Thyroid gland (tissue), 4 donors: ENCODE measurements at regions not wholly inside any gene's neighbourhood (a gene's known extent, or its start where the extent isn't known, plus 50 kb on each side); places are given as distances from the start of the nearest gene placed in this dataset.
A peak's percentile ranks its signal among the peaks of the same experiment; 100 is the strongest.

Source experiments
- DNase-seq, 2 donors: peaks; one replicate each; pipeline ENCODE4 v3.0.0-alpha.2; 2019
- H3K27ac ChIP-seq, 3 donors: fragments of 200-600 bp; sonication (generic); 1 replicate in 2 of 3; 2 replicates in 1 of 3; pipeline ENCODE4 v1.5.1; 2016 to 2019; ENCODE audit warnings: mild to moderate bottlenecking in 1 of 3, moderate library complexity in 1 of 3
- H3K27me3 ChIP-seq: fragments of 200-600 bp; sonication (generic); one replicate; pipeline ENCODE4 v1.5.1; 2019
- H3K36me3 ChIP-seq, 2 donors: fragments of 200-600 bp; sonication (generic); one replicate each; pipeline ENCODE4 v1.5.1; 2016 to 2019
- H3K4me1 ChIP-seq, 2 donors: fragments of 200-600 bp; sonication (generic); one replicate each; pipeline ENCODE4 v1.5.1; 2017 to 2019
- H3K4me3 ChIP-seq, 3 donors: fragments of 200-600 bp; sonication (generic); replicated peaks in 1 of 3; 1 replicate in 2 of 3; 2 replicates in 1 of 3; pipeline ENCODE4 v1.5.1; 2016; ENCODE audit warnings: mild to moderate bottlenecking in 1 of 3
- H3K9me3 ChIP-seq: fragments of 200-600 bp; sonication (generic); one replicate; pipeline ENCODE4 v1.5.1; 2017
- POLR2A ChIP-seq, 2 donors: fragments of 450-650 bp; IDR thresholded peaks; one replicate each; pipeline ENCODE4 v1.6.1; 2017; ENCODE audit warnings: antibody characterized with exemption in 2 of 2, mild to moderate bottlenecking in 2 of 2, moderate library complexity in 1 of 2
- WGBS, 2 donors: methylation state at CpG; one replicate each; pipeline ENCODE4 v1.1.5; 2017; 5-methylcytosine and 5-hydroxymethylcytosine counted together
- intact Hi-C: fragments of 100-400 bp; cut with DNase I; formaldehyde crosslinking; loops from one replicate; pipeline ENCODE4 v1.15.1; 2023
- TF ChIP-seq, protein P1 (sequence below), 6 experiments: fragments of 200-600 bp in 3 of 6; fragments of 450-650 bp in 3 of 6; sonication (generic) in 3 of 6; IDR thresholded peaks; one replicate each; pipeline ENCODE4 v1.5.1; 2016 to 2019; ENCODE audit warnings: antibody characterized with exemption in 6 of 6, mild to moderate bottlenecking in 2 of 6, inconsistent platforms in 1 of 6, moderate library complexity in 1 of 6

- Histone ChIP-seq H3K36me3 (no peaks in the 10 kb centered on the region), H3K27me3 (no peaks in the 10 kb centered on the region), H3K9me3 (no peaks in the 10 kb centered on the region), H3K27ac (no peak overlapping the region), H3K4me3 (no peak overlapping the region), H3K4me1 (no peaks in the 10 kb centered on the region)
- no peak for DNase-seq
- 93 to 95% methylated on average over 1 of the region's 1 CpG for WGBS, 2 donors
- no peak for TF ChIP-seq POLR2A (IDR thresholded peaks at IDR 0.05)
- TF ChIP-seq, protein P1, sequence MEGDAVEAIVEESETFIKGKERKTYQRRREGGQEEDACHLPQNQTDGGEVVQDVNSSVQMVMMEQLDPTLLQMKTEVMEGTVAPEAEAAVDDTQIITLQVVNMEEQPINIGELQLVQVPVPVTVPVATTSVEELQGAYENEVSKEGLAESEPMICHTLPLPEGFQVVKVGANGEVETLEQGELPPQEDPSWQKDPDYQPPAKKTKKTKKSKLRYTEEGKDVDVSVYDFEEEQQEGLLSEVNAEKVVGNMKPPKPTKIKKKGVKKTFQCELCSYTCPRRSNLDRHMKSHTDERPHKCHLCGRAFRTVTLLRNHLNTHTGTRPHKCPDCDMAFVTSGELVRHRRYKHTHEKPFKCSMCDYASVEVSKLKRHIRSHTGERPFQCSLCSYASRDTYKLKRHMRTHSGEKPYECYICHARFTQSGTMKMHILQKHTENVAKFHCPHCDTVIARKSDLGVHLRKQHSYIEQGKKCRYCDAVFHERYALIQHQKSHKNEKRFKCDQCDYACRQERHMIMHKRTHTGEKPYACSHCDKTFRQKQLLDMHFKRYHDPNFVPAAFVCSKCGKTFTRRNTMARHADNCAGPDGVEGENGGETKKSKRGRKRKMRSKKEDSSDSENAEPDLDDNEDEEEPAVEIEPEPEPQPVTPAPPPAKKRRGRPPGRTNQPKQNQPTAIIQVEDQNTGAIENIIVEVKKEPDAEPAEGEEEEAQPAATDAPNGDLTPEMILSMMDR (IDR thresholded peaks at IDR 0.05), result no peak
- intact Hi-C loops, result no loop called here
These were observed 195.0 kb upstream of the MMADHC start for GRCh38 chr2:149782572-149782971.

GRCh38 chr2:149781263-149781808 is 193.8 kb upstream of the MMADHC start:
- intact Hi-C loops, result no loop called here
- no peak overlapping the region for H3K27ac ChIP-seq
- no peaks in the 10 kb centered on the region for H3K27me3 ChIP-seq
- no peak for DNase-seq
- H3K9me3 ChIP-seq, result no peaks in the 10 kb centered on the region
- TF ChIP-seq, protein P1 (IDR thresholded peaks at IDR 0.05), result no peak
- TF ChIP-seq POLR2A (IDR thresholded peaks at IDR 0.05), result no peak
- H3K4me3 ChIP-seq, result no peak overlapping the region
- H3K36me3 ChIP-seq, result no peaks in the 10 kb centered on the region
- WGBS, 2 donors, result 92 to 94% methylated on average over 1 of the region's 1 CpG
- H3K4me1 ChIP-seq, result no peaks in the 10 kb centered on the region

GRCh38 chr2:149773006-149773405 is 185.4 kb upstream of the MMADHC start:
- TF ChIP-seq, protein P1 (IDR thresholded peaks at IDR 0.05), result no peak
- TF ChIP-seq POLR2A (IDR thresholded peaks at IDR 0.05), result no peak
- WGBS, 2 donors, result 81 to 87% methylated on average over 1 of the region's 1 CpG

DNA sequence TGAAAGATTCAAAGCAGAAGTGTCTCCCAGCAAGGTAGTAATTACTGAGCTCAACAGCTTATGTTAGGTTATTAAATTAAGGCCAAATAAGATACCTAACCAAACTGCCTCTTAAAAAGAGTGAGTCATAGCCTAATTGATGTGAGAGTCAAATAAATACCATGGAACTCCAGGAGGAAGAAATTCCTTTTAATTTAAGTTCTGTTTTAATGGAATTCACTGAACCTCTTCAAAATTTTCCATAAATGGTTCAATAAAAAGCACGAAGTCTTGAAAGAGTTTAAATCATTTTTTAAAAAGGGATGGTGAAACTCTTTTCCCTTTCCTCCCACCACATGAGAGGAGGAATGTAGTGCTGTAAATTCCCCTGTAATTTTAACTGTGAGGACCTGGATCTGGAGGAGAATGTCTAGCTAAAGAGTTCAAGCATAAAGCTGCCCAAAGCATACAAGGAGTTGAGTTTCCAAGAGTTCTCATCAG is 180.8 kb upstream of the MMADHC start:
- Histone ChIP-seq H3K9me3 (no peaks in the 10 kb centered on the region), H3K27ac (peak overlapping the region; percentile 7 to 52 (median 20)), H3K27me3 (no peaks in the 10 kb centered on the region), H3K4me3 (no peak overlapping the region), H3K36me3 (no peaks in the 10 kb centered on the region), H3K4me1 (peaks cover 14 to 18% of the 10 kb centered on the region in 2 donors)
- TF ChIP-seq, protein P1 (IDR thresholded peaks at IDR 0.05), result no peak
- TF ChIP-seq POLR2A (IDR thresholded peaks at IDR 0.05), result no peak
- WGBS, 2 donors, result 18 to 19% methylated on average over 1 of the region's 1 CpG
- intact Hi-C loops, result no loop called here
- DNase-seq, result no peak

More at GRCh38 chr2:149773006-149773405, 185.4 kb upstream of the MMADHC start:
- H3K4me3 ChIP-seq, result no peak overlapping the region
- H3K9me3 ChIP-seq, result no peaks in the 10 kb centered on the region
- peaks cover 7 to 11% of the 10 kb centered on the region in 2 donors for H3K4me1 ChIP-seq
- intact Hi-C loops, result no loop called here
- no peaks in the 10 kb centered on the region for H3K27me3 ChIP-seq
- H3K27ac ChIP-seq, result no peak overlapping the region
- DNase-seq, result no peak
- no peaks in the 10 kb centered on the region for H3K36me3 ChIP-seq

DNA sequence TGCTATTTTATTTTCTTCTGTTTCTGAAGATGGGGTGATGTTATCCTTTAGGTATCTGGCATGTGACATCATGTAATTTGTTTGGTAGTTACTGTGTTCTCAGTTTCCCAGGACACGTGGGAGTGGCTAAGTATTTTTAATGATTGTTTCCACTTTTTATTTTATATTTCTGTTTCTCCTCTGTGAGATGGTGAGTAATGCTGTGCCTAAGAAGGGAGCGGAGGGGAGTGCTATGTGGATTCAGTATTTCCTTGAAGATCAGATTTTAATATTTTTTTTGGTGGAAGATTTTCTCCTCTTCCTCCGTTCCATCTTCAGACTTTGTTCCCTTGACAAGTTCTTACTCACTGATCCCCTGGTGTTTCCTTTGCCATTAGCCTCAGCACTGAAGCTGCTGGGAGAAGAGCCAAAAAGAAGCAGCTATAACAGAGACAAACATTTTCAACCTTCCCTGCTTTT is 180.0 kb upstream of the MMADHC start:
- Histone ChIP-seq H3K27ac (peak overlapping the region in 2 of 3 donors; percentile 7 to 52), H3K27me3 (no peaks in the 10 kb centered on the region), H3K9me3 (no peaks in the 10 kb centered on the region), H3K4me3 (no peak overlapping the region), H3K36me3 (no peaks in the 10 kb centered on the region), H3K4me1 (peaks cover 14 to 18% of the 10 kb centered on the region in 2 donors)
- peak; percentile 5 to 9 for DNase-seq
- no peak for TF ChIP-seq POLR2A (IDR thresholded peaks at IDR 0.05)
- TF ChIP-seq, protein P1 (IDR thresholded peaks at IDR 0.05), result no peak
- intact Hi-C loops, result no loop called here
- 42 to 56% methylated on average over 3 of the region's 3 CpGs for WGBS, 2 donors
